H9 (cell line): ENCODE measurements at regions not wholly inside any gene's neighbourhood (a gene's known extent, or its start where the extent isn't known, plus 50 kb on each side); places are given as distances from the start of the nearest gene placed in this dataset.

Experiments
- DNase-seq: peaks from one replicate; pipeline ENCODE4 v3.0.0-alpha.2; 2017
- H2AFZ ChIP-seq: one replicate; pipeline ENCODE4 v1.6.1; 2013; ENCODE audit warnings: mild to moderate bottlenecking, low read length, control low read depth, moderate library complexity
- H2AK5ac ChIP-seq: 2 replicates; pipeline ENCODE4 v1.6.1; 2013; ENCODE audit warnings: low read length, control low read depth, mixed read lengths; ENCODE audit not compliant: insufficient read length
- H2BK120ac ChIP-seq: one replicate; pipeline ENCODE4 v1.6.1; 2013; ENCODE audit warnings: low read depth, mild to moderate bottlenecking, low read length, control low read depth, inconsistent platforms; ENCODE audit not compliant: poor library complexity, severe bottlenecking
- H2BK12ac ChIP-seq: 2 replicates; pipeline ENCODE4 v1.6.1; 2013; ENCODE audit warnings: low read length, control low read depth, mixed read lengths, low read depth; ENCODE audit not compliant: insufficient read length
- H2BK15ac ChIP-seq: 2 replicates; pipeline ENCODE4 v1.6.1; 2013; ENCODE audit warnings: low read depth, low read length, control low read depth
- H2BK20ac ChIP-seq: one replicate; pipeline ENCODE4 v1.6.1; 2013; ENCODE audit warnings: low read depth, mild to moderate bottlenecking, low read length, control low read depth, inconsistent platforms; ENCODE audit not compliant: poor library complexity, severe bottlenecking
- H2BK5ac ChIP-seq: 2 replicates; pipeline ENCODE4 v1.6.1; 2013; ENCODE audit warnings: low read length, control low read depth, mixed read lengths; ENCODE audit not compliant: insufficient read length
- H3K14ac ChIP-seq: 2 replicates; pipeline ENCODE4 v1.6.1; 2013; ENCODE audit warnings: low read length, control low read depth; ENCODE audit not compliant: insufficient read depth
- H3K18ac ChIP-seq: 2 replicates; pipeline ENCODE4 v1.6.1; 2013; ENCODE audit warnings: low read depth, mild to moderate bottlenecking, mixed read lengths, low read length, control low read depth; ENCODE audit not compliant: insufficient read length
- H3K23ac ChIP-seq: 2 replicates; pipeline ENCODE4 v1.6.1; 2013; ENCODE audit warnings: low read length, control low read depth, mixed read lengths, low read depth; ENCODE audit not compliant: insufficient read length
- H3K23me2 ChIP-seq: 2 replicates; pipeline ENCODE4 v1.6.1; 2013; ENCODE audit warnings: low read depth, mild to moderate bottlenecking, mixed read lengths, low read length, control low read depth; ENCODE audit not compliant: insufficient read length, poor library complexity, severe bottlenecking
- H3K27ac ChIP-seq: 2 replicates; pipeline ENCODE4 v1.5.1; 2013; ENCODE audit warnings: low read length, control low read depth, mixed read lengths, low read depth; ENCODE audit not compliant: insufficient read length
- H3K27me3 ChIP-seq: 2 replicates; pipeline ENCODE4 v1.6.1; 2013; ENCODE audit warnings: low read length, control low read depth, inconsistent platforms; ENCODE audit not compliant: insufficient read depth
- H3K4ac ChIP-seq: 2 replicates; pipeline ENCODE4 v1.6.1; 2013; ENCODE audit warnings: low read depth, mild to moderate bottlenecking, control low read depth, inconsistent platforms, low read length, moderate library complexity
- H3K4me1 ChIP-seq: 2 replicates; pipeline ENCODE4 v1.6.1; 2013; ENCODE audit warnings: low read length, control low read depth, inconsistent platforms; ENCODE audit not compliant: insufficient read depth
- H3K4me2 ChIP-seq: 2 replicates; pipeline ENCODE4 v1.6.1; 2013; ENCODE audit warnings: low read length, control low read depth, mixed read lengths; ENCODE audit not compliant: insufficient read length, insufficient read depth
- H3K56ac ChIP-seq: 2 replicates; pipeline ENCODE4 v1.6.1; 2013; ENCODE audit warnings: low read depth, mild to moderate bottlenecking, mixed read lengths, low read length, control low read depth; ENCODE audit not compliant: insufficient read length
- H3K79me1 ChIP-seq: 2 replicates; pipeline ENCODE4 v1.6.1; 2013; ENCODE audit warnings: low read depth, mild to moderate bottlenecking, moderate library complexity, low read length, control low read depth, inconsistent platforms; ENCODE audit not compliant: insufficient read depth, poor library complexity, severe bottlenecking
- H3K79me2 ChIP-seq: 2 replicates; pipeline ENCODE4 v1.6.1; 2013; ENCODE audit warnings: low read length, control low read depth, inconsistent platforms; ENCODE audit not compliant: insufficient read depth
- H3K9ac ChIP-seq: 2 replicates; pipeline ENCODE4 v1.6.1; 2013; ENCODE audit warnings: low read length, control low read depth, mixed read lengths; ENCODE audit not compliant: insufficient read length; ENCODE audit errors: extremely low read depth
- H3K9me3 ChIP-seq: one replicate; pipeline ENCODE4 v1.6.1; 2013; ENCODE audit warnings: low read depth, low read length, inconsistent platforms; ENCODE audit not compliant: control insufficient read depth
- H3T11ph ChIP-seq: one replicate; pipeline ENCODE4 v1.6.1; 2013; ENCODE audit warnings: mild to moderate bottlenecking, low read length, control low read depth, inconsistent platforms
- H4K20me1 ChIP-seq: one replicate; pipeline ENCODE4 v1.6.1; 2013; ENCODE audit not compliant: control insufficient read depth, insufficient read length, insufficient read depth
- H4K5ac ChIP-seq: 2 replicates; pipeline ENCODE4 v1.6.1; 2013; ENCODE audit warnings: low read depth, mild to moderate bottlenecking, mixed read lengths, low read length, control low read depth; ENCODE audit not compliant: insufficient read length
- H4K8ac ChIP-seq: replicated peaks from 2 replicates; pipeline ENCODE4 v1.6.1; 2013; ENCODE audit warnings: low read length, control low read depth, mixed read lengths, low read depth; ENCODE audit not compliant: insufficient read length
- H4K91ac ChIP-seq: 2 replicates; pipeline ENCODE4 v1.6.1; 2013; ENCODE audit warnings: low read depth, mild to moderate bottlenecking, moderate library complexity, mixed read lengths, low read length, control low read depth; ENCODE audit not compliant: insufficient read length
- H3K27ac Mint-ChIP-seq, 3 experiments: 2 replicates in 2 of 3; 3 replicates in 1 of 3; pipeline ENCODE4 v1.8.0; 2020 to 2021; ENCODE audit warnings: mixed read lengths in 3 of 3, mild to moderate bottlenecking in 1 of 3, moderate library complexity in 1 of 3
- H3K27me3 Mint-ChIP-seq: 2 replicates; pipeline ENCODE4 v1.8.0; 2021; ENCODE audit warnings: low read depth, mild to moderate bottlenecking, moderate library complexity, mixed read lengths
- H3K36me3 Mint-ChIP-seq, 3 experiments: 2 replicates in 2 of 3; 3 replicates in 1 of 3; pipeline ENCODE4 v1.8.0; 2020 to 2021; ENCODE audit warnings: low read depth in 3 of 3, mixed read lengths in 3 of 3; ENCODE audit not compliant: insufficient read depth in 1 of 3
- H3K4me1 Mint-ChIP-seq, 2 experiments: 2 replicates each; pipeline ENCODE4 v1.8.0; 2020; ENCODE audit warnings: mixed read lengths in 2 of 2
- H3K4me3 Mint-ChIP-seq, 2 experiments: 2 replicates in 1 of 2; 3 replicates in 1 of 2; pipeline ENCODE4 v1.8.0; 2020 to 2021; ENCODE audit warnings: mild to moderate bottlenecking in 2 of 2, mixed read lengths in 2 of 2, moderate library complexity in 1 of 2
- H3K9me3 Mint-ChIP-seq, 2 experiments: 2 replicates in 1 of 2; 3 replicates in 1 of 2; pipeline ENCODE4 v1.8.0; 2020; ENCODE audit warnings: mild to moderate bottlenecking in 2 of 2, mixed read lengths in 2 of 2, moderate library complexity in 1 of 2
- CTCF ChIP-seq: fragments of 200-600 bp; sonication (generic); conservative IDR thresholded peaks from 3 replicates; pipeline ENCODE4 v1.8.0; 2021; ENCODE audit warnings: antibody characterized with exemption, mild to moderate bottlenecking
- WGBS: extraction: QIAGEN DNeasy Blood & Tissue Kit; methylation state at CpG from one replicate; pipeline ENCODE4 v1.1.7; 2013; ENCODE audit warnings: missing lambda C conversion rate, low lambda C conversion rate, mixed read lengths; ENCODE audit not compliant: insufficient read length; ENCODE audit errors: extremely low coverage; 5-methylcytosine and 5-hydroxymethylcytosine counted together

GRCh38 chr11:56911312-56911711 lies 77.4 kb upstream of the OR5AK2 start:
- H3K27ac Mint-ChIP-seq = no peak overlapping the region
- H2AFZ ChIP-seq = no peak overlapping the region
- WGBS = no CpG with 5 or more reads among the region's 5 CpGs

More at GRCh38 chr11:56911312-56911711, 77.4 kb upstream of the OR5AK2 start:
- no peak for TF ChIP-seq CTCF
- no peak overlapping the region for H2BK5ac ChIP-seq
- H2BK15ac ChIP-seq = no peak overlapping the region
- no peaks in the 10 kb centered on the region for H3K27me3 Mint-ChIP-seq
- H3K4me1 ChIP-seq = no peaks in the 10 kb centered on the region
- H3K14ac ChIP-seq = no peak overlapping the region
- no peak overlapping the region for H2AK5ac ChIP-seq
- no peak overlapping the region for H4K91ac ChIP-seq
- no peak overlapping the region for H2BK20ac ChIP-seq
- no peak overlapping the region for H4K8ac ChIP-seq
- peaks cover 9% of the 10 kb centered on the region for H3K9me3 ChIP-seq
- H3K79me1 ChIP-seq = no peaks in the 10 kb centered on the region
- H3K4ac ChIP-seq = no peak overlapping the region
- no peak overlapping the region for H3K23ac ChIP-seq
- H4K20me1 ChIP-seq = no peaks in the 10 kb centered on the region
- H2BK12ac ChIP-seq = no peak overlapping the region
- H3K9me3 Mint-ChIP-seq = peaks cover 8% of the 10 kb centered on the region in 2 experiments; a peak in 4 of 5 replicates
- no peaks in the 10 kb centered on the region for H3K23me2 ChIP-seq
- no peak overlapping the region for H3K9ac ChIP-seq
- H3K4me3 Mint-ChIP-seq = no peak overlapping the region
- H3K27ac ChIP-seq = no peak overlapping the region
- no peak overlapping the region for H3K4me2 ChIP-seq
- no peaks in the 10 kb centered on the region for H3K27me3 ChIP-seq
- no peak overlapping the region for H3K56ac ChIP-seq
- no peaks in the 10 kb centered on the region for H3K4me1 Mint-ChIP-seq
- H3T11ph ChIP-seq = no peak overlapping the region
- DNase-seq = no peak
- no peak overlapping the region for H4K5ac ChIP-seq
- no peak overlapping the region for H3K18ac ChIP-seq
- no peaks in the 10 kb centered on the region; a peak in 1 of 7 replicates for H3K36me3 Mint-ChIP-seq
- no peak overlapping the region for H2BK120ac ChIP-seq
- no peaks in the 10 kb centered on the region for H3K79me2 ChIP-seq
